Fibroblast of lung (primary cell): ENCODE measurements at regions not wholly inside any gene's neighbourhood (a gene's known extent, or its start where the extent isn't known, plus 50 kb on each side); places are given as distances from the start of the nearest gene placed in this dataset.

Experiments used
- DNase-seq, 2 donors: peaks; one replicate each; pipeline versions ENCODE4 v3.0.0 to v3.0.0-alpha.2; 2010; ENCODE audit warnings: low read depth in 2 of 2
- H2AFZ ChIP-seq: 2 replicates; pipeline ENCODE4 v1.5.1; 2012; ENCODE audit warnings: low read length, control low read depth, inconsistent platforms
- H3K27ac ChIP-seq: 2 replicates; pipeline ENCODE4 v1.5.1; 2011; ENCODE audit warnings: low read length, control low read depth; ENCODE audit not compliant: insufficient read depth
- H3K27me3 ChIP-seq: 2 replicates; pipeline ENCODE4 v1.5.1; 2011; ENCODE audit warnings: mild to moderate bottlenecking, low read length; ENCODE audit not compliant: control insufficient read depth, insufficient read depth
- H3K36me3 ChIP-seq: 2 replicates; pipeline ENCODE4 v1.5.1; 2011; ENCODE audit warnings: low read length; ENCODE audit not compliant: control insufficient read depth, insufficient read depth
- H3K4me1 ChIP-seq: 2 replicates; pipeline ENCODE4 v1.5.1; 2011; ENCODE audit warnings: low read length; ENCODE audit not compliant: control insufficient read depth, insufficient read depth; ENCODE audit errors: extremely low read depth
- H3K4me2 ChIP-seq: 2 replicates; pipeline ENCODE4 v1.5.1; 2011; ENCODE audit warnings: low read length, control low read depth; ENCODE audit not compliant: insufficient read depth; ENCODE audit errors: extremely low read depth
- H3K4me3 ChIP-seq, 4 experiments: fragments of 200-600 bp in 1 of 4; sonication (generic) in 1 of 4; replicated peaks in 1 of 4; 2 replicates each; pipeline ENCODE4 v1.5.1; 2011 to 2016; ENCODE audit warnings: low read length in 4 of 4, low read depth in 3 of 4, mild to moderate bottlenecking in 3 of 4, control low read depth in 2 of 4, inconsistent platforms in 1 of 4, mixed read lengths in 1 of 4; ENCODE audit not compliant: insufficient read depth in 1 of 4; ENCODE audit errors: control extremely low read depth in 1 of 4
- H3K79me2 ChIP-seq: 2 replicates; pipeline ENCODE4 v1.5.1; 2012; ENCODE audit warnings: mild to moderate bottlenecking, low read length, inconsistent platforms; ENCODE audit not compliant: control insufficient read depth, insufficient read depth
- H3K9ac ChIP-seq: 2 replicates; pipeline ENCODE4 v1.5.1; 2011; ENCODE audit warnings: mild to moderate bottlenecking, low read length, control low read depth; ENCODE audit not compliant: insufficient read depth
- H3K9me3 ChIP-seq: 2 replicates; pipeline ENCODE4 v1.5.1; 2012; ENCODE audit warnings: low read depth, low read length; ENCODE audit not compliant: control insufficient read depth, insufficient read depth
- H4K20me1 ChIP-seq: 2 replicates; pipeline ENCODE4 v1.5.1; 2011; ENCODE audit warnings: low read length; ENCODE audit not compliant: control insufficient read depth, insufficient read depth; ENCODE audit errors: extremely low read depth
- EZH2 ChIP-seq: IDR thresholded peaks from 2 replicates; pipeline ENCODE4 v1.5.1; 2012; ENCODE audit warnings: low read length, control low read depth, mild to moderate bottlenecking; ENCODE audit errors: missing control alignments
- TF ChIP-seq, protein P1 (sequence below), 2 donors: IDR thresholded peaks in 1 of 2; conservative IDR thresholded peaks in 1 of 2; 1 replicate in 1 of 2; 2 replicates in 1 of 2; pipeline ENCODE4 v1.5.1; 2011 to 2012; ENCODE audit warnings: low read length in 2 of 2, control low read depth in 1 of 2, inconsistent platforms in 1 of 2, low read depth in 1 of 2, mild to moderate bottlenecking in 1 of 2

DNA sequence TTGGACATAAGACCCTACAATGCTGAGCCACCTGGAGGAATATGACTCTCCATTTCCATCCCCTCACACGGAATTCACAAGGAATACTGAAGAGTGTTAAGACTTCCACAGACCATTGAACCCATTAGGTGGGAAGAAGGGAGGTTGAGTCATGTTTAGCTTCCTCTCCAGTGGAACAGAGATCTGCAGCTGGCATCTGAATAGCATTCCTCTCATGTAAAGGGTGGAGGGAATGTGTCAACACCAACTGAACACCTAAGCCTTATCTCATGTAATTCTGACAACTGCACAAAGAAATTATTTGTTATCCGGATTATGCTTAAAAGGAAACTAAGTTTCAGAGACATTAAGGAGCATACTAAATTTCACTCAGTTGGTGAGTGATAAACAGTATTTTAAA is 705.9 kb downstream of the MAFB start:
- H3K79me2 ChIP-seq = no peaks in the 10 kb centered on the region
- no peak overlapping the region for H3K9ac ChIP-seq
- no peaks in the 10 kb centered on the region for H4K20me1 ChIP-seq
- TF ChIP-seq EZH2 = no peak
- TF ChIP-seq, protein P1, sequence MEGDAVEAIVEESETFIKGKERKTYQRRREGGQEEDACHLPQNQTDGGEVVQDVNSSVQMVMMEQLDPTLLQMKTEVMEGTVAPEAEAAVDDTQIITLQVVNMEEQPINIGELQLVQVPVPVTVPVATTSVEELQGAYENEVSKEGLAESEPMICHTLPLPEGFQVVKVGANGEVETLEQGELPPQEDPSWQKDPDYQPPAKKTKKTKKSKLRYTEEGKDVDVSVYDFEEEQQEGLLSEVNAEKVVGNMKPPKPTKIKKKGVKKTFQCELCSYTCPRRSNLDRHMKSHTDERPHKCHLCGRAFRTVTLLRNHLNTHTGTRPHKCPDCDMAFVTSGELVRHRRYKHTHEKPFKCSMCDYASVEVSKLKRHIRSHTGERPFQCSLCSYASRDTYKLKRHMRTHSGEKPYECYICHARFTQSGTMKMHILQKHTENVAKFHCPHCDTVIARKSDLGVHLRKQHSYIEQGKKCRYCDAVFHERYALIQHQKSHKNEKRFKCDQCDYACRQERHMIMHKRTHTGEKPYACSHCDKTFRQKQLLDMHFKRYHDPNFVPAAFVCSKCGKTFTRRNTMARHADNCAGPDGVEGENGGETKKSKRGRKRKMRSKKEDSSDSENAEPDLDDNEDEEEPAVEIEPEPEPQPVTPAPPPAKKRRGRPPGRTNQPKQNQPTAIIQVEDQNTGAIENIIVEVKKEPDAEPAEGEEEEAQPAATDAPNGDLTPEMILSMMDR (conservative IDR thresholded peaks at IDR 0.05 in 1 of 2, IDR thresholded peaks at IDR 0.05 in 1 of 2; ENCODE audit: low read depth in 1 of 2, low read length in 2 of 2) = no peak
- no peaks in the 10 kb centered on the region for H3K9me3 ChIP-seq
- DNase-seq = no peak
- no peaks in the 10 kb centered on the region for H3K36me3 ChIP-seq
- no peak overlapping the region for H3K4me3 ChIP-seq
- no peaks in the 10 kb centered on the region for H3K4me1 ChIP-seq
- H3K27ac ChIP-seq = no peak overlapping the region
- no peak overlapping the region for H2AFZ ChIP-seq
- no peaks in the 10 kb centered on the region for H3K27me3 ChIP-seq
- H3K4me2 ChIP-seq = no peak overlapping the region

DNA sequence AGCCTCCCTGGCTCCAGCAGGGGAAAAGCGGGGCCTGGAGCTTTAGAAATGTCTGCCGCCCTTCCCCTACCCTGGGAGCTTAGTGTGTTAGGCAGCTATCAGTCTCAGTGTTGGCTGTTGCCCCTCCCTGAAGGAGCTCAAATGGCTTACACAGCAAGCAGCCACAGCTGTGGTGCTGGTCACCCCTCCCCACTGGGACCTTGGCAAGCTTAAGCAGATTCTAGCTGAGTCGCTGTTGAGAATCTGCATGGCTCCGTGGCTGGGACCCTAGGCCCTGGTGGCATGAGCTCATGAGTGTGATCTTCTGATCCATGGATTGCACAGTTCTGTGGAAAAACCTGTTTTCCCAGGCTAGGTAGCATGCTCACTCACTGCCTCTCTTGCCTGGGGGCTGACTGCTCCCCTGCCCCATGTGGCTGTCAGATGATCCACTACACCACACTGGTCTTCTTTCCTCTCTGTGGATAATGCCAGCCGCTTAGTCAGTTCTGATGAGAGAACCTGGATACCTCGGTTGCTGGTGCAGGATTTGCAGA is 714.0 kb downstream of the MAFB start:
- Histone ChIP-seq H3K4me3 (no peak overlapping the region), H3K9ac (no peak overlapping the region), H3K36me3 (no peaks in the 10 kb centered on the region), H3K27me3 (no peaks in the 10 kb centered on the region), H2AFZ (no peak overlapping the region), H3K27ac (no peak overlapping the region), H3K4me1 (no peaks in the 10 kb centered on the region), H3K4me2 (no peak overlapping the region), H4K20me1 (no peaks in the 10 kb centered on the region), H3K9me3 (no peaks in the 10 kb centered on the region), H3K79me2 (no peaks in the 10 kb centered on the region)
- no peak for DNase-seq
- no peak for TF ChIP-seq EZH2
- TF ChIP-seq, protein P1 (conservative IDR thresholded peaks at IDR 0.05 in 1 of 2, IDR thresholded peaks at IDR 0.05 in 1 of 2; ENCODE audit: low read depth in 1 of 2, low read length in 2 of 2) = no peak

DNA sequence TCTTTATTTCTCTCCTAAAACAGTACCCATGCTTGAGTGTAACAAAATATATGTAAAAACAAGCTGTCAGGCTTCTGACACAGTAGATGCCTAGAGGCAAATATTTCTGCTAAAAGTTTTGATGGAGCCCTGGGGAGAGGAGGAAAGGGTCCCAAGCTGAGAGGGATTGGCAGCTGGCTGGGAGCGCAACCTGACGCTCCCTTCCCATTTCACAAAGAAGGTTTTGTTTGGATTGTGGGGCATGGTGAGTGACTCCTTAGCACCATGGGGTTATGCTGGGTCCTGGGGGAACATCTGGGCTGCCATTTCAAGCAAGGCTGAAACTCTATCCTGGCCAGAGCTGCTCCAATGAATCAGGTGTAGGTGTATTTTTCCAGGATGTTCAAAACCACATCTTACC is 720.5 kb downstream of the MAFB start:
- no peak overlapping the region for H2AFZ ChIP-seq
- no peaks in the 10 kb centered on the region for H3K9me3 ChIP-seq
- H3K4me3 ChIP-seq = no peak overlapping the region
- no peak overlapping the region for H3K4me2 ChIP-seq
- no peaks in the 10 kb centered on the region for H3K79me2 ChIP-seq
- TF ChIP-seq, protein P1 (conservative IDR thresholded peaks at IDR 0.05 in 1 of 2, IDR thresholded peaks at IDR 0.05 in 1 of 2; ENCODE audit: low read depth in 1 of 2, low read length in 2 of 2) = no peak
- TF ChIP-seq EZH2 = no peak
- H3K36me3 ChIP-seq = no peaks in the 10 kb centered on the region
- H4K20me1 ChIP-seq = no peaks in the 10 kb centered on the region
- H3K4me1 ChIP-seq = no peaks in the 10 kb centered on the region
- no peak overlapping the region for H3K27ac ChIP-seq
- H3K27me3 ChIP-seq = no peaks in the 10 kb centered on the region
- no peak for DNase-seq
- no peak overlapping the region for H3K9ac ChIP-seq
